SK-N-MC (cell line): ENCODE measurements at regions not wholly inside any gene's neighbourhood (a gene's known extent, or its start where the extent isn't known, plus 50 kb on each side); places are given as distances from the start of the nearest gene placed in this dataset.

Experiments used
- EZH2 ChIP-seq: fragments of 200-600 bp; sonication (generic); IDR thresholded peaks from one replicate; pipeline ENCODE4 v1.6.1; 2017; ENCODE audit warnings: antibody characterized with exemption
- POLR2AphosphoS5 ChIP-seq: IDR thresholded peaks from 2 replicates; pipeline ENCODE4 v1.6.1; 2012; ENCODE audit warnings: mild to moderate bottlenecking, low read depth, low read length, borderline replicate concordance

- TF ChIP-seq EZH2 (no peak), POLR2AphosphoS5 (no peak)
Measured at GRCh38 chr5:27969157-27969556, 930.8 kb upstream of the CDH9 start.
